ENCODE measurements at regions not wholly inside any gene's neighbourhood (a gene's known extent, or its start where the extent isn't known, plus 50 kb on each side); places are given as distances from the start of the nearest gene placed in this dataset.
"Not testable (repeated sequence)": the region's sequence is repeated elsewhere in the genome, so short reads cannot be mapped to it uniquely, and the experiment has no call there.

DNA sequence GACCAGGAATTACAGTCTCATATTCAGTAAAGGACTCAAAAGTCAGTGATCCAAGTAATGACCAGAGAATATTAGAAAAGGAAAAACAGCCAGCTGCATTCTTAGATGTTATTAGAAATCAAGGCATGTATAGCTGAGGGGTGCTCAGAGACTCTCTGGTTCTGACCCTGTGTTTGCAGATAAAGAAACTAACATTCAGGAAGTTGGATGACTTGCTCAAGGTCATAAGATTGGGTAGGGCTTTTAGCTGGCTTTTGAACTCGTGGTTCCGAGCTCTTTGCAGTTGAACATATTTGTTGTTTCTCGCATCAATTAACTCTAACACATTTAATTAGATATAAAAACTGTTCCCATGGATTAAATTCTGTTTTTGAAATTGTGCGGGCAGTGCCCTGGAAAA lies 62.5 kb upstream of the ENPP6 start:
- Histone ChIP-seq H3K4me1 (no peaks in the 10 kb centered on the region), H3K9me3 (peaks cover 4% of the 10 kb centered on the region; the same call in 1 of the 2 replicates), H3K4me3 (ENCODE audit: low read depth, low read length) (no peak overlapping the region), H3K27me3 (replicated peaks; ENCODE audit: control insufficient read depth, insufficient read depth, low read length) (no peaks in the 10 kb centered on the region), H3K36me3 (ENCODE audit: control insufficient read depth, insufficient read depth, low read length) (no peaks in the 10 kb centered on the region)
- no peak for DNase-seq
- no peak overlapping the region for H3K27ac Mint-ChIP-seq (ENCODE audit: unreplicated experiment)
- no peak overlapping the region for H3K4me3 Mint-ChIP-seq (ENCODE audit: unreplicated experiment)
- intact Hi-C loops (cut with micrococcal nuclease; ENCODE audit: unreplicated experiment) = no loop called here
- H3K4me1 Mint-ChIP-seq (ENCODE audit: low read depth, unreplicated experiment) = peaks cover 2% of the 10 kb centered on the region
- H3K9me3 Mint-ChIP-seq (ENCODE audit: unreplicated experiment) = peaks cover 27% of the 10 kb centered on the region
- no TSS peak for BruUV-seq (replicated peaks)
- H3K36me3 Mint-ChIP-seq (ENCODE audit: insufficient read depth, unreplicated experiment) = no peaks in the 10 kb centered on the region
- ChIA-PET POLR2A (no interaction called here), CTCF (no interaction called here)
- TF ChIP-seq, protein P1, sequence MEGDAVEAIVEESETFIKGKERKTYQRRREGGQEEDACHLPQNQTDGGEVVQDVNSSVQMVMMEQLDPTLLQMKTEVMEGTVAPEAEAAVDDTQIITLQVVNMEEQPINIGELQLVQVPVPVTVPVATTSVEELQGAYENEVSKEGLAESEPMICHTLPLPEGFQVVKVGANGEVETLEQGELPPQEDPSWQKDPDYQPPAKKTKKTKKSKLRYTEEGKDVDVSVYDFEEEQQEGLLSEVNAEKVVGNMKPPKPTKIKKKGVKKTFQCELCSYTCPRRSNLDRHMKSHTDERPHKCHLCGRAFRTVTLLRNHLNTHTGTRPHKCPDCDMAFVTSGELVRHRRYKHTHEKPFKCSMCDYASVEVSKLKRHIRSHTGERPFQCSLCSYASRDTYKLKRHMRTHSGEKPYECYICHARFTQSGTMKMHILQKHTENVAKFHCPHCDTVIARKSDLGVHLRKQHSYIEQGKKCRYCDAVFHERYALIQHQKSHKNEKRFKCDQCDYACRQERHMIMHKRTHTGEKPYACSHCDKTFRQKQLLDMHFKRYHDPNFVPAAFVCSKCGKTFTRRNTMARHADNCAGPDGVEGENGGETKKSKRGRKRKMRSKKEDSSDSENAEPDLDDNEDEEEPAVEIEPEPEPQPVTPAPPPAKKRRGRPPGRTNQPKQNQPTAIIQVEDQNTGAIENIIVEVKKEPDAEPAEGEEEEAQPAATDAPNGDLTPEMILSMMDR (IDR thresholded peaks at IDR 0.05; ENCODE audit: insufficient read depth in 1 of 2, low read depth in 1 of 2, low read length in 1 of 2, severe bottlenecking in 1 of 2, unreplicated experiment in 1 of 2) = no peak
- no peaks in the 10 kb centered on the region for H3K27me3 Mint-ChIP-seq (ENCODE audit: insufficient read depth, unreplicated experiment)

DNA sequence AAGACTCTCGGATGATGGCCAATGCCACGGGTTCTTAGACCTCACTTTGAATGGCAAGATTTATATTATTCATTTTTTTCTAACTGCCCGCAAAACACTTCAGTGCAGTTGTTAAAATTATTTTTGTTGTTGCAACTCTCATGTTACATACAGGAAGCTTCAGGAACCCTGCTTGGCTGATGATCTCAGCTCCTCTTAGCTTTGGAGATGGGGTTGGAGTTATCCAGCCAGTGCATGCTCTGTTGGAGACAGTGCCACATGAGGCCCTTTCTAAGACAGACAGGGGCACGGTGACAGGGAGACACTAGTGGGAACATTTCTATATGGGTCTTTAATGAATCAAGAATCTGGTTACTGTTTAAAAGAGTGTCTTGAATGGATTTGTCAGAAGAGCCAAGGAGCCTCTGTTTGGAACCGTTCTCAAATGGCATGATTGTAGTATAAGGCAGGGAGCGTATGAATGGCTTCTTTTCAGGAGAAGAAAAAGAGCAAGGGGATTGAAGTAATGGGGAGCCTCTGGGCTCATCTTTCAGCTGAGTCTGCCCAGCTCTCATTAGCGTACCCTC lies 61.9 kb upstream of the ENPP6 start:
- no peaks in the 10 kb centered on the region for H3K4me1 Mint-ChIP-seq (ENCODE audit: low read depth, unreplicated experiment)
- H3K27me3 Mint-ChIP-seq (ENCODE audit: insufficient read depth, unreplicated experiment) = no peaks in the 10 kb centered on the region
- H3K9me3 Mint-ChIP-seq (ENCODE audit: unreplicated experiment) = peaks cover 27% of the 10 kb centered on the region
- Histone ChIP-seq H3K9me3 (peaks cover 4% of the 10 kb centered on the region; the same call in 1 of the 2 replicates), H3K36me3 (ENCODE audit: control insufficient read depth, insufficient read depth, low read length) (no peaks in the 10 kb centered on the region), H3K27me3 (replicated peaks; ENCODE audit: control insufficient read depth, insufficient read depth, low read length) (no peaks in the 10 kb centered on the region), H3K4me1 (no peaks in the 10 kb centered on the region), H3K4me3 (ENCODE audit: low read depth, low read length) (no peak overlapping the region)
- no peaks in the 10 kb centered on the region for H3K36me3 Mint-ChIP-seq (ENCODE audit: insufficient read depth, unreplicated experiment)
- DNase-seq = no peak
- intact Hi-C loops (cut with micrococcal nuclease; ENCODE audit: unreplicated experiment) = no loop called here
- BruUV-seq (replicated peaks) = no TSS peak
- H3K27ac Mint-ChIP-seq (ENCODE audit: unreplicated experiment) = no peak overlapping the region
- CTCF ChIA-PET = no interaction called here
- POLR2A ChIA-PET = no interaction called here
- H3K4me3 Mint-ChIP-seq (ENCODE audit: unreplicated experiment) = no peak overlapping the region
- TF ChIP-seq, protein P1 (IDR thresholded peaks at IDR 0.05; ENCODE audit: insufficient read depth in 1 of 2, low read depth in 1 of 2, low read length in 1 of 2, severe bottlenecking in 1 of 2, unreplicated experiment in 1 of 2) = no peak

DNA sequence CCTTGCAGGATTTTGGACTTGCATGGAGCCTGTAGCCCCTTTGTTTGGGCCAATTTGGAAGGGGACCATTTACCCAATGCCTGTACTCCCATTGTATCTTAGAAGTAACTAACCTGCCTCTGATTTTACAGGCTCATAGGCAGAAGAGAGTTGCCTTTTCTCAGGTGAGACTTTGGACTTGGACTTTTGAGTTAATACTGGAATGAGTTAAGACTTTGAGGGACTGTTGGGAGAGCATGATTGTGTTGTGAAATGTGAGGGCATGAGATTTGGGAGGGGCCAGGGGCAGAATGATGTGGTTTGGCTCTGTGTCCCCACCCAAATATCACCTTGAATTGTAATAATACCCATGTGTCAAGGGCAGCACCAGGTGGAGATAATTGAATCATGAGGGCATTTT lies 60.1 kb upstream of the ENPP6 start:
- H3K4me1 ChIP-seq; H3K36me3 ChIP-seq (ENCODE audit: control insufficient read depth, insufficient read depth, low read length); BruUV-seq (replicated peaks); H3K4me1 Mint-ChIP-seq (ENCODE audit: low read depth, unreplicated experiment); H3K9me3 ChIP-seq; H3K27me3 Mint-ChIP-seq (ENCODE audit: insufficient read depth, unreplicated experiment); DNase-seq; H3K4me3 Mint-ChIP-seq (ENCODE audit: unreplicated experiment); POLR2A ChIA-PET; CTCF ChIA-PET; H3K27me3 ChIP-seq (replicated peaks; ENCODE audit: control insufficient read depth, insufficient read depth, low read length); intact Hi-C loops (cut with micrococcal nuclease; ENCODE audit: unreplicated experiment); H3K36me3 Mint-ChIP-seq (ENCODE audit: insufficient read depth, unreplicated experiment); H3K4me3 ChIP-seq (ENCODE audit: low read depth, low read length); H3K27ac Mint-ChIP-seq (ENCODE audit: unreplicated experiment): not testable (repeated sequence)
- peaks cover 27% of the 10 kb centered on the region for H3K9me3 Mint-ChIP-seq (ENCODE audit: unreplicated experiment)

DNA sequence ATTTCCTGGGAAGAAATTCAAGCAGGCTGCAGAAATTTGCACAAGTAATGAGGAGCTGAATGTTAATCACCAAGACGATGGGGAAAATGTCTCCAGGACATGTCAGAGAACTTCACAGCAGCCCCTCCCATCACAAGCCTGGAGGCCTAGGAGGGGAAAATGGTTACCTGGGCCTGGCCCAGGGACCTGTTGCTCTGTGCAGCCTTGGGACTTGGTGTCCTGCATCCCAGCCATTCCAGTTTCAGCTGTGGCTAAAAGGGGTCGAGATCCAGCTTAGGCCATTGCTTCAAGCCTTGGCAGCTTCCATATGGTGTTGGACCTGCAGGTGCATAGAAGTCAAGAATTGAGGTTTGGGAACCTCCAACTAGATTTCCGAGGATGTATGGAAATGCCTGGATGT lies 59.3 kb upstream of the ENPP6 start:
- H3K4me3 Mint-ChIP-seq (ENCODE audit: unreplicated experiment); POLR2A ChIA-PET; H3K27me3 Mint-ChIP-seq (ENCODE audit: insufficient read depth, unreplicated experiment); intact Hi-C loops (cut with micrococcal nuclease; ENCODE audit: unreplicated experiment); DNase-seq; CTCF ChIA-PET; H3K36me3 ChIP-seq (ENCODE audit: control insufficient read depth, insufficient read depth, low read length); BruUV-seq (replicated peaks); H3K4me3 ChIP-seq (ENCODE audit: low read depth, low read length); H3K4me1 Mint-ChIP-seq (ENCODE audit: low read depth, unreplicated experiment); H3K27ac Mint-ChIP-seq (ENCODE audit: unreplicated experiment); H3K4me1 ChIP-seq; H3K9me3 ChIP-seq; H3K36me3 Mint-ChIP-seq (ENCODE audit: insufficient read depth, unreplicated experiment); H3K27me3 ChIP-seq (replicated peaks; ENCODE audit: control insufficient read depth, insufficient read depth, low read length): not testable (repeated sequence)
- H3K9me3 Mint-ChIP-seq (ENCODE audit: unreplicated experiment) = peaks cover 27% of the 10 kb centered on the region

DNA sequence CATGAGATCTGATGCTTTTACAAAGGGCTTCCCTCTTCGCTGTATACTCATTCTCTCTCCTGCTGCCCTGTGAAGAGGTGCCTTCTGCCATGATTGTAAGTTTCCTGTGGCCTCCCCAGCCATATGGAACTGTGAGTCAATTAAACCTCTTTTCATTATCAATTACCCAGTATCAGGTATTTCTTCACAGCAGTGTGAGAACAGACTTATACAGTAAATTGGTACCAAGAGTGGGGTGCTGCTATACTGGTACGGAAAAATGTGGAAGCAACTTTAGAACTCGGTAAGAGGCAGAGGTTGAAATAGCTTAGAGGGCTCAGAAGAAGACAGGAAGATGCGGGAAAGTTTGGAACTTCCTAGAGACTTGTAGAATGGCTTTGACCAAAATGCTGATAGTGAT lies 58.7 kb upstream of the ENPP6 start:
- H3K27me3 ChIP-seq (replicated peaks; ENCODE audit: control insufficient read depth, insufficient read depth, low read length); CTCF ChIA-PET; H3K27ac Mint-ChIP-seq (ENCODE audit: unreplicated experiment); H3K4me3 ChIP-seq (ENCODE audit: low read depth, low read length); H3K27me3 Mint-ChIP-seq (ENCODE audit: insufficient read depth, unreplicated experiment); intact Hi-C loops (cut with micrococcal nuclease; ENCODE audit: unreplicated experiment); H3K9me3 ChIP-seq; H3K4me3 Mint-ChIP-seq (ENCODE audit: unreplicated experiment); BruUV-seq (replicated peaks); DNase-seq; H3K4me1 Mint-ChIP-seq (ENCODE audit: low read depth, unreplicated experiment); POLR2A ChIA-PET; H3K4me1 ChIP-seq; H3K36me3 ChIP-seq (ENCODE audit: control insufficient read depth, insufficient read depth, low read length); H3K36me3 Mint-ChIP-seq (ENCODE audit: insufficient read depth, unreplicated experiment): not testable (repeated sequence)
- H3K9me3 Mint-ChIP-seq (ENCODE audit: unreplicated experiment) = peaks cover 27% of the 10 kb centered on the region

All from Caco-2 (cell line).